ENCODE measurements at regions not wholly inside any gene's neighbourhood (a gene's known extent, or its start where the extent isn't known, plus 50 kb on each side); places are given as distances from the start of the nearest gene placed in this dataset.
"Not testable (repeated sequence)": the region's sequence is repeated elsewhere in the genome, so short reads cannot be mapped to it uniquely, and the experiment has no call there.

DNA sequence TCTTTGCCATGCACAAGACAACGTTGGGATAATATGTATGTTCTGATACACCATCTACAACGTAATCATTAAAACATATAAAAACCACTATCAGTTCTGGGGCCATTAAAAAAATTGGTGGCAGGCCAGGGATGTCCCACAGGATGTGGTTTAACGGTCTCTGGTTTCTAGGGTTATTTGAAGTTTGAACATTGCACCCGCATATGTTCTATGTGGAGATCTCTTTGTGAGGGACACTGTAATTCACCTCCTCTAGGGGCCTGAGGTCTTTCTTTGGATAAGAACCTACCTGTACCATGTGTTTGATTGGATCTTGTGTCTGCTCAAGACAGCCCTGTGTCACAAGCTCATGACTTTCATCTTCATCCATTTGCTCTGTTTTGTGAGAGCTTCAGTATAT is 73.2 kb downstream of the GGTLC2 start:
- no peak for DNase-seq

DNA sequence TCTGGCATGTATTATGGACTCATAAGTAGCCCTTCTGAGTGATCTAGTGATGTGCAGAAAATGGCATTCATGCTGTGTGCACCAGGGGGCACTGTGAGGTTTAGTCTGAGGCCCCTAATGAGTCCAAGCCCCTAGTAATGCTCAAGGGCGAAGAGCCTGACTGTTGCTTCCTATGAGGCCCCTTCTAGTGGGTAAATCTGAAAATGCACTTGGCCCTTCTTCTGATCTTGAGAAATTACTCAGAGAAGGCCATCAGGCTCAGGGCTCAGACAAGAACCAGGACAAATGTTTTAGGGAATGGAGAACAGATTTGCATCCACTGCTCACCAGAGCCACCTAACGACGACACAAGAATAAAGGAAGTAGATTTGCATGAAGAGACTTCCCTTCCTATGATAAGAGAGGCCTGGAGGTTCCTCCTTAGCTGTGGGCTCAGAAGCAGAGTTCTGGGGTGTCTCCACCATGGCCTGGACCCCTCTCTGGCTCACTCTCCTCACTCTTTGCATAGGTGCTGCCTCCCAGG is 75.8 kb downstream of the GGTLC2 start:
- DNase-seq: no peak

DNA sequence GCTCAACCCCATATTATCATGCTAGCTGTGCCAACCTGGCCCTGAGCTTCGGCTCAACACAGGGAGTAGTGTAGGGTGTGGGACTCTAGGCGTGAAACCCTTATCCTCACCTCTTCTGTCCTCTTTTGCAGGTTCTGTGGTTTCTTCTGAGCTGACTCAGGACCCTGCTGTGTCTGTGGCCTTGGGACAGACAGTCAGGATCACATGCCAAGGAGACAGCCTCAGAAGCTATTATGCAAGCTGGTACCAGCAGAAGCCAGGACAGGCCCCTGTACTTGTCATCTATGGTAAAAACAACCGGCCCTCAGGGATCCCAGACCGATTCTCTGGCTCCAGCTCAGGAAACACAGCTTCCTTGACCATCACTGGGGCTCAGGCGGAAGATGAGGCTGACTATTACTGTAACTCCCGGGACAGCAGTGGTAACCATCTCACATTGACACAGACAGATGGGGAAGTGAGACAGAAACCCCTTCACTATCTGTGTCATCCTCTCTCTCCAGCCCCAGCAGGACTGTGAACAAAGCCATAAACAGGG is 76.4 kb downstream of the GGTLC2 start:
- DNase-seq: no peak

DNA sequence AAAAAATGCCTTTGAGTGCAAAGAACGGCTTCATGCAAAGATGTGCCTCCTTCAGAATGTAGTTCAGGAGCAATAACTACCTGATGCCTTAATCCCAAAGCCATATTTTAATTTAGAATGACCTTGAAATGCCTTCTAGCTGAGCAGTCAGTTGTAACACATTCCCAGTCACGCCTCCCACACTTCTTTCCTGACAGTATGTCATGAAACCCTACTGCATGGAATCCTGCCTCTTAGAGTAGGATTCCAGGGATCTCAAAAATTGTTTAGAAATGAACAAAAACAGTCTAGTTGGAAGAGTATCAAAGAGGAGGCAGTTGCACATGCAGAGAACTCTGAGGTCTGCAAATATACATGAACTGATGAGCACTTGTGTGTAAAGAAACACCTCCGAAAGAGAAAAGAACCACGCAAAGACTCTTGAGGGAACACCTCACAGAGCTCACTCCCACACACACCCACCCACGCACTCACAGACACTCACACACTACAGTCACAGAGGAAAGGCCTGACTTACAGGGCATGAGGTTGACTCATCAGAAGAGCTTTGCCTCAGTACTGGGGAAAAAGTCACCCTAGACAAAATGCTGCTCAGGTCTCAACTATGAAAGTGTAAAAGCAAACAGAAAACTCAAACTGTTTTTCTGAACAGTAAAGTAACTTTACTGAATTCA is 77.4 kb downstream of the GGTLC2 start:
- no peak for DNase-seq

DNA sequence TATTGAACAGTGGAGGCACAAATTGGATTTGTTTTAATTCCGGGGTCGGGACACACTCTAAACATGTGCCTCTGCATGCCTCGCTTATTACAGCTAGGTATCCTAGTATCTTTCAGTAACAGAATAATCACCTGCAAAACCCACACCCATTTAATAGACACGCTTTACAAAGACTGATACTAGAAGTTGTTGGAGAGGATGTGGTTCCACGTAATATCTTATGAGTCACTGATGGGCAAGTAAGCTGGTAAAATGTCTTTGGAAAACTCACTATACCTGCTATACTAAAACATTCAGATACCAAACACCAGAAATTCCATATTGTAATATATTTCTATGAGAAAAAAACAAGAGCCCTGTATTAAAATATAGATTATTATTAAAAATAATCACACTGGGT is 84.0 kb downstream of the GGTLC2 start:
- no peak for DNase-seq

DNA sequence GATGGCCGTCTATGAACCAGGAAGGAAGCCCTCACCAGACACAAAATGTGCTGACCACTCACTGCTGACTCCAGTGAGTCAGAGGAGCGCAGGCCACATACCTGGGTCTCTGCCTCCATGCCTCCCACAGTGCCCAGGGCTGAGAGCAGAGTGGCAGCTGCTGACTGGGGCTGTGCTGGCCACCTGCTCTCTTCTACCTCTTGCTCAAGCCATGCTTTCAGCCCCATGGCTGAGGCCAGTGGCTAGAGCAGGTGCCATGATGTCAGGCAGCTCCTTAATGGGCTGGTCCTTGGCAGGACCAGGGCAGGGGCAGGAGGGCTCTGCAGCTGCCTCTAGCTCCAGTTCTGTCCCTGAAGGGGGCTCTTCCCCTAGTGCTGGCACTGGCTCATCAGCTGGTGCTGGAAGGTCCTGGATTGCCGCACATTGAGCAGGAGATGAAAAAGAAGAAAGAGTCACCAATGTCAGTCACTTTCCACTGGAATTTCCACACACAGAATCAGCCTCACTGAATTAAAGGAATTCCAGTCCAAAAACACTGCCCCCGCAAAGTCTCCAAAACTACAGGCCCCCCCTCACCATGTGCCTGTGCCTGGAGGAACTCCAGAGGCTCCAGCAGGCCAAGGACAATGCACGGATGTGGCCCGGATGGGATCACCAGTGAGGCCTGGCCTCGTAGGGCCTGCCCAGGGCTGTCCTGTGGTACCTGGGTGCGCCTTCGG is 86.4 kb downstream of the GGTLC2 start:
- no peak for DNase-seq

DNA sequence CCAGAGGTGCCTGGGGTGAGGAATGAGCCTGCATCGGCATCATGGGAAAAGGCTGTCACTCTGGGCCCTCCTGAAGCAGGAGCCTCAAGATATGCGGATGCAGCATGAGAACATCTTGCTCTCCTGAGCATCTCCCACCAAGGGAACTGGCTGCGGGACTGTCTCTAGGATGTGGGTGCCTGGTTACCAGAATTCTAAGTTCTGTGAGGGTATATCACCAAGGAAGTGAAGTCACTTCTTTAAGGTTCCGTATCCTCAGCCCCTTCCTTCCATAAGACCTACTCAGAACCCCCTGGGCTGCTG is 86.9 kb downstream of the GGTLC2 start:
- no peak for DNase-seq

DNA sequence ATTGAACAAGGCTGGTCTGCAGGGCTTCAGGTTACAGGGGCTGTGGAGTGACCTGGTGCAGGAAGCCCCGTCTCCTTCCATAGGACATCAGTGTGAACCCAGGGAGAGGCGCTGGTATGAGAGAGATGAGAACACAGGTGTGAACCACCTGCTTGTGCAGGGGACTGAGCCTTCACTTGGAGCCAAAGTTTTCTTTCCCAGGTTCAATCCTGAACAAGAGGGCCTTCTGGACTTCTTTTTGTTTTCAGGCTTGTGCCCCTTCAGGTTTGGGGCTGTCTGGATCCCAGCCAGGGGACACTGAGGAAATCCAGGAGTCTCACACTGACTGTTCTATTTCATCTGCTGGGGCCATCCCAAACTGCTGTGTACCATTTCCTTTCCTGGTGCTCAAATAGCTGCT is 88.6 kb downstream of the GGTLC2 start:
- not testable (repeated sequence) for DNase-seq

DNA sequence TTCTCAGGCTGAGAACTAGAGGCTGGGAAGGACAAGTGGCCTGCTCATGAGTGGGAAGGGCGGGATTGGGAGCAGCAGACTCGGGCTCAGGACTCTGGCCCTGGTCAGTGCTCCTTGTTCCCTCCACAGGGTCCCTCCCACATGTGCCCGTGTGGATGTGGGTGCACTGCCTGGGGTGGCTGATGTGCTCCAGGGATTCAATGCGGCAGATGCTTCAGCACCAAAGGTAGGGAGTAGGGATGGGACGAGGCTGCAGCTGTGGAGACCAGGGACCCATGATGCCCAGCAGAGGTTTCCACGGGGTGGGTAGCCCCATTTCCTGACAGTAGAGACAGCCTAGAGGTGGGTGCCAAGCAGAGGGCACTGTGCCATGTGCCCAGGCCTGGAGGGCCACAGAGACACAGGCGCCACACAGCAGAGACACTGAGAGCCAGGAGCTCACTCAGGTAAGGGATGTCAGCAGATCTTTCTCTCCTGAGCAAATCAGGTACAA is 89.5 kb downstream of the GGTLC2 start:
- no peak for DNase-seq

DNA sequence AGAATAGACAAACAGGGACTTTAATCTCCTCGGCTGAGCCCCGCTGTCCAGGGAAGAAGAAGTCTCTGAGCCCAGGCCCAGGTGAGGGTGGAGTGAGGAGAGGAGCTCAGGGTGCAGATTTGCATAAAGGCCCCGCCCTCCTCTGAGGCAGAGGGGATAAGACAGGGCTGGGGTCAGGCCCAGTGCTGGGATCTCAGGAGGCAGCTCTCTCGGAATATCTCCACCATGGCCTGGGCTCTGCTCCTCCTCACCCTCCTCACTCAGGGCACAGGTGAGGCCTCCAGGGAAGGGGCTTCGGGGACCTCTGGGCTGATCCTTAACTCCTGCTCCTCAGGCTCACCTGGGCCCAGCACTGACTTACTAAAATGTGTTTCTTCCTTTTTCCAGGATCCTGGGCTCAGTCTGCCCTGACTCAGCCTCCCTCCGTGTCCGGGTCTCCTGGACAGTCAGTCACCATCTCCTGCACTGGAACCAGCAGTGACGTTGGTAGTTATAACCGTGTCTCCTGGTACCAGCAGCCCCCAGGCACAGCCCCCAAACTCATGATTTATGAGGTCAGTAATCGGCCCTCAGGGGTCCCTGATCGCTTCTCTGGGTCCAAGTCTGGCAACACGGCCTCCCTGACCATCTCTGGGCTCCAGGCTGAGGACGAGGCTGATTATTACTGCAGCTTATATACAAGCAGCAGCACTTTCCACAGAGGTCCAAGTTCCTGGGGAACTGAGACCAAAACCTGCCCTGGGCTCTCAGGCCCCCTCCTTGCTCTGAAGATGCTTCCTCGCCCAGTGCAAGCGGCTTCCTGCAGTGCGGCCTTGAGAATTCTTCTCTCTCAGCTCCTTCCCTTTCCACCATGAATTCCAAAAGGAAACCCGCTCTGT is 90.2 kb downstream of the GGTLC2 start:
- not testable (repeated sequence) for DNase-seq

DNA sequence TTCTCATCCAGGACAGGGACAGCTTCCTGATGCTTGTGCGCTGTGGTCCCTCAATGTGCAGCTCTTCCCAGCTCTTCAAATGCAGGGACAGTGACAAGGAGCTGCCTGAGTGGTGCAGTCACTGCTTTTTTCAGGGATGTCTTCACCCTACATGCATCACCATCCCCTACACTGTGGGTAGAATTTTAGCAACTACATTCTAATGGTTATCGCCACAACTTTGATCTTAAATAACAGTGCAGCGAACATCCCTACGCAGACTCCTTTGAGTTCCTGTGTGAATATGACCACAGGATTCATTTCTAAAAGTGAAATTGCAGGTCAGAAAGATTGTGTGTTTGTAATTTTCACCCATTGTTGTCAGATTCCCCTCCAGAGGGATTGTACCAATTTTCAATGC is 90.9 kb downstream of the GGTLC2 start:
- not testable (repeated sequence) for DNase-seq

DNA sequence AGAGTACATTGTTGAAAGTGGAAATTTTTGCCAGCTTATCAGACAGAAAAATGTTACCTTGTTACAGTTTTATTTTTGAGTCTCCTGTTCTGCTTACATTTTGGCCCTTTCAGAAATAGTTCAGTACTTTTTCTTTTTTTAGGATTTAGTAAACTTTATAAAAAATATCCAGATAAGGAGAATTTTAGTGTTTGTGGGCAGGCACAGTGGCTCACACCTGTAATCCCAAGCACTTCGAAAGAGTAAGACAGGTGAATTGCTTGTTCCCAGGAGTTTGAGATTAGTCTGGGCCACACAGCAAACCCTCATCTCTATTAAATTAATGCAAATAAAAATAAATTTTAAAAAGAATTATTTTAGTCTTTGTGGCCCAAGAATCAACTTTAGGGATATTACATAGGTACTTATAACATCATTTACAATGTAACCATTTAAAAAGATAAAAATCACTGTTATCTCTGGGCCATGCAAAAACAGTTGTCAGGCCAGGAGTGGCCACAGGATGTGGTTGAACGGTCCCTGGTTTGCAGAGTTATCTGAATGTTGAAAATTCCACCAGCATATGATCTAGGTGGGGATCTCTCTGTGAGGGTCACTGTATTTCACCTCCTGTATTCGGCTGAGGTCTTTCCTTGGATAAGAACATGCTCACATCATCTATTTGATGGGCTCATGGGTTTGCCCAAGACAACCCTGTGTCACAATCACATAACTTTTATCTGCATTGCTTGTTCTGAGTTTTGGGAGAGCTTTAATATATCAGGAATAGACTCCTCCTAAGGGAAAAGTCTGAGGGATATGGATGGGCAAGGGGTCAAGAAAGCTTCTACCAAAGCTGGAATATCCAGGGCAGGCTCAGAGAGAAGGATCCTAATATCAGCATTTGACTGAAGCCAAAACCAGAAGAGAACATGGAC is 91.5 kb downstream of the GGTLC2 start:
- DNase-seq: no peak

DNA sequence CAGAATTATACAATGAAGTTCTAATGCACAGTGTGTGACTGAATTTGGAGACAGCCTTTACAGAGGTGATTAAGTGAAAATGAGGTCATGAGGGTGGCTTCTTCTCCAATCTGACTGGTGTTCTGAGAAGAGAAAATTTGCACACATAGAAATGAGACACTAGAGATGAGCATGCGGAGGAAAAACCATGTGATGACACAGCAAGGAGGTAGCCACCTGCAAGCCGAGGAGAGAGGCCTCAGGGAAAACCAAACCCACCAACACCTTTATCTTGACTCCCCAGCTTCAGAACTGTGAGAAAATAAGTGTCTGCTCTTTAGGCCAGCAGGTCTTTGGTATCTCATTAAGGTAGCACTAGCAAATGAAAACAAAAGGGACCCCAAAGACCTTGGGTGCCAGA is 93.2 kb downstream of the GGTLC2 start:
- DNase-seq: no peak

DNA sequence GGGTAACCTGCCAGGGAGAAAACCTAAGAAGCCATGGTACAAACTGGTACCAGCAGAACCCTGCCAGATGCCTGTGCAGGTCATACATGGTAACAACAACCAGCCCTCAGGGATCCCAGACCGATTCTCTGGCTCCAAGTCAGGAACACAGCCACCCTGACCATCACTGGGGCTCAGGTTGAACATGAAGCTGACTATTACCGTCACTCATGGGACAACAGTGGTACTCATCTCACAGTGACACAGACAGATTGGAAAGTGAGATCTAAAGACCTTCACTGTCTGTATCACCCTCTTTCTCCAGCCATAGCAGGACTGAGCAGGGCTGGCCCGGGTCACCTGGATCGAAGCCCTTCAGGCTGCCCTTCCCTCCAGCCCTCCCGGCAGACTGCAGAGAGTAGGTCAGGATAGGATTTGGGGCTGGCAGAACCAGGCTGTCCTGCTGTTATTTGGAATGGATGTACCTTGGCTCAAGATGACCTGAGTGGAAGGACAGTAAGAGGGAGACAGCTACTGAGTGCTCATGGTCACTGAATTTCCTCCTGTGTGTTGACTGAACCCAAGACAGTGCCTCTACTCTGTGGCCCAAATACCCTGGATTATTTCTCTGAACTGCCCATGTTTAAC is 94.7 kb downstream of the GGTLC2 start:
- no peak for DNase-seq

DNA sequence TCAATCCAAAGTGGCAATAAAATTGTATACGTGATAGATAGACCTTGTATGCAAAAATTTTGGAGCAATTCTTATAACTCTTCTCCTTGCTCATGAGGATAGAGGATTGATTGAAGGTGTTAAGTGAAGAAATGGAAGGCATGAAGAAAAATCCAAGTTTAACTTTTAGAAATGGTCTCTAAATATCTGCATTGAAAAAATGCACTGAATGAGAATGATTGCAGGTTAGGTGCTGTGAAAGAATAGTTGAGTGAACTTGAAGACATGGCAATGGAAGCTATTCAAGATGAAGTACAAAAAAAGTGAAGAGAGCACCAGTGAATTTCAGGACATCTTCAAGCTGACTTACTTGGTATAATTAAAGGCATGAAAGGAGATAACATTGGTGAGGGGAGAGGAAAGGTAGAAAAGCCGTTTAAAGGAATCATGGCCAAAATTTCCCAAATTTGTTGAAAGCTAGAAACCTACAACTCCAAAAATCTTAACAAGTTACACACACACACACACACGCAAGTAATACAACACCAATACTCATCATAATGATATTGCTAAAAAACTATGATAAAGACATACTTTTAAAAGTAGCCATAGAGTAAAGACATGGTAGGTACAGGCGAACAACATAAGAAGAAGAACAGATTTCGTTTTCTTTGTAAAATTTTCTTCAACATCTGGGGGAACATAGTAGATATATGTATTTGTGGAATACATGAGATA is 96.3 kb downstream of the GGTLC2 start:
- no peak for DNase-seq

DNA sequence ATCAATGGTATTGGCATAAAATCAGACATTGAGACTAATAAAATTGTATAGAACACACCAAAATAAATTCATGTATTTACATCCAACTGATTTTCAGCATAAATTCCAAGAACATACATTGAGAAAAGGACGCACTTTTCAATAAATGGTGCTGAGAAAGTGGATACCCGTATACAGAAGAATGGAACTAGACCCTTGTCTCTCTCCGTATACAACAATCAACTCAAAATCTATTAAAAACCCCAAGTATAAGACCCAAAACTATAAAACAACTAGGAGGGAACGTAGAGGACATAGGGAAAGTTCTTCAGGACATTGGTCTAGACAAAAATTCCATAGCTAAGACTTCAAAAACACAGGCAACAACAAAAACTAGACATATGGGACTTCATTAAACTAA is 97.4 kb downstream of the GGTLC2 start:
- DNase-seq: no peak

DNA sequence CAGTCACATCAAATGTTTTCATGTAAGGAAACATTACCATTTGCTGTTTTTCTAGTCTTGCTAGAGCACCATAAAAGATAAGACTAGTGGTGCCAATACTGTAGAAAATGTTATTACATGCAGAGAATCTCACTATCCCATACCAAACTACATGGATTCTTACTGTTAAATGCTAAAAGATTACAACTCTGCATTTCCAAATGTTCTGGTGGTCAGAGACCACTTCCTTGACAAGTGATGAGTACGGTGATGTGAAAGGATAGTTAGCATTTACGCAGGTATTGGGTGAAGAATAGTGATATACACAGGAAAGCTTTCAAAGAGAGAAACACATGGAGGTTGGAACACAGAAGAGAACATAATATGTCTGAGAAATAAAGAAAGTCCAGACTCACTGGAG is 98.2 kb downstream of the GGTLC2 start:
- DNase-seq: no peak

DNA sequence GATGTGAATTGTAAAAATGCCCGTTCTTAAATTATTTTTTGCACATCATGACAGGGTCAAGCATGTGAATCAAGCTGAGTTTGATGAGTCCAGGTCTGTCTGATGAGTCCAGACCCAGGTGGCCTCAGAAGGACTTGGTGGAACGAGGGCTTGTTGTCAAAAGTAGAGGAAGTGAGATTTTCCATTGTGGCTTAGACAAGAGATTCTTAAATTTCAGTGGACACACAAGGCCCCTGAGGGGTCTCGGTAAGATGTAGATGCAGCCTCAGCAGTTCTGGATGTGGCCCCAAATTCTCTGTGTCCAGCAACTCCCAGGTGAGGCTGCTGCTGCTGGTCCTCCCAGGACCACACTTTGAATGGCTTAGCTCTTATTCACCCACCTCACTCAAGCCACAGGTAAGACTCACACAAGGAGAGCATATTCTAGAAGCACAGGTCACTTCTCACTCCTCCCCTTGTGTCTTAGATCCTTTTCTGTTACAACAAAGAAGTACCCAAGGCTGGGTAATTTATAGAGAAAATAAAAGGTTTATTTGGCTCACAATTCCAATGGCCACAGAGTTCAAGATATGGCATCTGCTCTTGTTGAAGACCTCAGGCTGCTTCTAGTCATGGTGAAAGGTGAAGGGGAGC is 98.8 kb downstream of the GGTLC2 start:
- DNase-seq: no peak

DNA sequence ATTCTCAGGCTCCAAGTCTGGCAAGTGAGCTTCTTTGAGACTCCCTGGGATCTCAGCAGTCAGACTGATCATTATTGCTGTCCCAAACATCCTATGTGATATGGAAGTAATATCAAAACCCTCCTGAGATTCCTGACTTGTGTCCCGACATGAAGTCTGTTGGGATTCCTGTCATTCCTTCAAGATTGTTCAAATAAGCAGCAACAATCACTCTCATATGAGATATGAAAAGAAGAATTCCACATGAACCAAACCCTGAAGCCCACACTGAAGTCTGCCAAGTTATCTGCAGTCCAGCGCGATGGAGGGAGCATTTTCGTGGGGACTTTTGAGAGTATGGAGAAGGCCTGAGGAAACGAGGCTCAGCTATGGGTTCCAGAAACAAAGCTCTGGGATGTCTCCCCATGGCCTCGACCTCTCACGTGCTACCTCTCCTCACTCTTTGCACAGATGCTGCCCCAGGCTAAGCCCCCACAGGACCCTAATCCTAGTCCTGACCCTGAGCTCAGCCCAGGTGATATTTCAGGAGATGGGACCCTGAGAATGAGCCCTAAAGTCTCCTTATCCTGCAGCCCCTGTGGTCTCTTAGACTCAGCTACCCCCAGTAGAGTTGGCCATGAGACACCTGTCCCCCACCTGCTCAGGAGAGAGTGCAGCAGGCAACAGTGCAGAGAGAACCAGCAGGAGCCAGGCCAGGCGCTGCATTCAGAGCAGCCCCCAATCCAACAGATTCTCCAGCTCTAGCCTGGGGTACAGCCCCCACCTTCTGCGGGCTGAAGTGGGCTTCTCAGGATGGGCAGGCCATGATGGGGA is 100.2 kb downstream of the GGTLC2 start:
- no peak for DNase-seq

Measured in NCI-H1436 treated with DMSO at 0.1 percent for 48 hours (cell line).